Spleen (tissue), 7 donors: ENCODE measurements at regions not wholly inside any gene's neighbourhood (a gene's known extent, or its start where the extent isn't known, plus 50 kb on each side); places are given as distances from the start of the nearest gene placed in this dataset.

Experiments used
- CTCF ChIP-seq, 11 experiments: fragments of 200-600 bp in 7 of 11; fragments of 450-650 bp in 4 of 11; sonication (generic) in 4 of 11; IDR thresholded peaks in 8 of 11; conservative IDR thresholded peaks in 3 of 11; 1 replicate in 7 of 11; 2 replicates in 4 of 11; pipeline versions ENCODE4 v1.4.0 to v1.8.0; 2016 to 2021; ENCODE audit warnings: antibody characterized with exemption in 11 of 11, inconsistent platforms in 4 of 11, mild to moderate bottlenecking in 1 of 11
- POLR2AphosphoS5 ChIP-seq, 3 donors: sonication (generic); formaldehyde crosslinking; IDR thresholded peaks; one replicate each; pipeline ENCODE4 v1.5.1; 2017; ENCODE audit warnings: antibody characterized with exemption in 3 of 3
- donor health status: DM: no; HTN: no; CAD: no; lungs with moderate emphysema.
- donor health status: DM: no; HTN: no; CAD: no.
- donor health status: DM: no; HTN: no; CAD: no.

- TF ChIP-seq POLR2AphosphoS5 (IDR thresholded peaks at IDR 0.05): no peak
- TF ChIP-seq CTCF (IDR thresholded peaks at IDR 0.05 in 8 of 11, conservative IDR thresholded peaks at IDR 0.05 in 3 of 11): no peak
Measured at GRCh38 chr7:131699323-131699722, 142.9 kb upstream of the PODXL start.
